ENCODE measurements at regions not wholly inside any gene's neighbourhood (a gene's known extent, or its start where the extent isn't known, plus 50 kb on each side); places are given as distances from the start of the nearest gene placed in this dataset.

- DNase-seq: no peak
- H2BK15ac ChIP-seq (ENCODE audit: low read depth, poor library complexity, severe bottlenecking): no peak overlapping the region
- H4K8ac ChIP-seq (ENCODE audit: low read length): no peak overlapping the region
- no CpG with 5 or more reads among the region's 1 CpG for WGBS
- H3K4me3 ChIP-seq (ENCODE audit: insufficient read depth in 1 of 2, low read depth in 1 of 2, low read length in 2 of 2): no peak overlapping the region
- H3K27ac ChIP-seq (ENCODE audit: low read length, poor library complexity, severe bottlenecking): no peak overlapping the region
- no peak overlapping the region for H3K14ac ChIP-seq (ENCODE audit: low read length in 2 of 2)
- H3K79me1 ChIP-seq (replicated peaks; ENCODE audit: low read length, poor library complexity, severe bottlenecking): no peaks in the 10 kb centered on the region
- H2AFZ ChIP-seq (ENCODE audit: low read depth, low read length): no peak overlapping the region
- no peak overlapping the region for H2BK120ac ChIP-seq (ENCODE audit: low read depth, low read length)
- H3K4me1 ChIP-seq (ENCODE audit: control insufficient read depth, insufficient read depth, low read depth, low read length): no peaks in the 10 kb centered on the region
- H2AK5ac ChIP-seq (ENCODE audit: low read length, severe bottlenecking): no peak overlapping the region
- H3K9me3 ChIP-seq (ENCODE audit: control insufficient read depth, low read length): no peaks in the 10 kb centered on the region
- H2BK5ac ChIP-seq (ENCODE audit: low read depth, low read length, poor library complexity, severe bottlenecking): no peak overlapping the region
- no peak overlapping the region for H4K91ac ChIP-seq (ENCODE audit: low read length)
- H3K36me3 ChIP-seq (ENCODE audit: control insufficient read depth in 1 of 2, insufficient read depth in 2 of 2, low read depth in 1 of 2, low read length in 2 of 2): no peaks in the 10 kb centered on the region
- no peak overlapping the region for H2BK12ac ChIP-seq (ENCODE audit: low read length in 2 of 2)
- no peak overlapping the region for H3K23ac ChIP-seq (ENCODE audit: low read length in 2 of 2)
- no peak overlapping the region for H3K4ac ChIP-seq (ENCODE audit: low read depth in 1 of 2, low read length in 2 of 2)
- H3K18ac ChIP-seq (ENCODE audit: low read depth in 1 of 2, low read length in 2 of 2): no peak overlapping the region
- H3K4me2 ChIP-seq (ENCODE audit: low read length, poor library complexity, severe bottlenecking): no peak overlapping the region
- no peak overlapping the region for H3K9ac ChIP-seq (ENCODE audit: low read length)
- no peaks in the 10 kb centered on the region for H3K27me3 ChIP-seq (ENCODE audit: control insufficient read depth in 1 of 2, insufficient read depth in 1 of 2, low read length in 2 of 2)
Measured at GRCh38 chr18:70558371-70558770, 269.5 kb downstream of the SOCS6 start.

GRCh38 chr18:70554854-70555445 is 266.1 kb downstream of the SOCS6 start:
- H3K18ac ChIP-seq (ENCODE audit: low read depth in 1 of 2, low read length in 2 of 2): no peak overlapping the region
- H2BK120ac ChIP-seq (ENCODE audit: low read depth, low read length): no peak overlapping the region
- no peak overlapping the region for H2BK5ac ChIP-seq (ENCODE audit: low read depth, low read length, poor library complexity, severe bottlenecking)
- no peak overlapping the region for H2AFZ ChIP-seq (ENCODE audit: low read depth, low read length)
- no peak for DNase-seq
- no peaks in the 10 kb centered on the region for H3K4me1 ChIP-seq (ENCODE audit: control insufficient read depth, insufficient read depth, low read depth, low read length)
- H3K4me2 ChIP-seq (ENCODE audit: low read length, poor library complexity, severe bottlenecking): no peak overlapping the region
- no peak overlapping the region for H3K27ac ChIP-seq (ENCODE audit: low read length, poor library complexity, severe bottlenecking)
- 52% methylated on average over 2 of the region's 2 CpGs for WGBS
- no peaks in the 10 kb centered on the region for H3K79me1 ChIP-seq (replicated peaks; ENCODE audit: low read length, poor library complexity, severe bottlenecking)
- no peak overlapping the region for H4K91ac ChIP-seq (ENCODE audit: low read length)
- no peak overlapping the region for H2BK12ac ChIP-seq (ENCODE audit: low read length in 2 of 2)
- H3K14ac ChIP-seq (ENCODE audit: low read length in 2 of 2): no peak overlapping the region
- H3K4me3 ChIP-seq (ENCODE audit: insufficient read depth in 1 of 2, low read depth in 1 of 2, low read length in 2 of 2): no peak overlapping the region
- no peak overlapping the region for H4K8ac ChIP-seq (ENCODE audit: low read length)
- no peak overlapping the region for H3K23ac ChIP-seq (ENCODE audit: low read length in 2 of 2)
- H3K4ac ChIP-seq (ENCODE audit: low read depth in 1 of 2, low read length in 2 of 2): no peak overlapping the region
- no peak overlapping the region for H3K9ac ChIP-seq (ENCODE audit: low read length)
- no peaks in the 10 kb centered on the region for H3K27me3 ChIP-seq (ENCODE audit: control insufficient read depth in 1 of 2, insufficient read depth in 1 of 2, low read length in 2 of 2)
- no peaks in the 10 kb centered on the region for H3K9me3 ChIP-seq (ENCODE audit: control insufficient read depth, low read length)
- no peak overlapping the region for H2AK5ac ChIP-seq (ENCODE audit: low read length, severe bottlenecking)
- H2BK15ac ChIP-seq (ENCODE audit: low read depth, poor library complexity, severe bottlenecking): no peak overlapping the region
- H3K36me3 ChIP-seq (ENCODE audit: control insufficient read depth in 1 of 2, insufficient read depth in 2 of 2, low read depth in 1 of 2, low read length in 2 of 2): no peaks in the 10 kb centered on the region

GRCh38 chr18:70553936-70554260 is 265.1 kb downstream of the SOCS6 start:
- Histone ChIP-seq H3K27ac (ENCODE audit: low read length, poor library complexity, severe bottlenecking) (no peak overlapping the region), H3K18ac (ENCODE audit: low read depth in 1 of 2, low read length in 2 of 2) (no peak overlapping the region), H3K23ac (ENCODE audit: low read length in 2 of 2) (no peak overlapping the region), H2BK15ac (ENCODE audit: low read depth, poor library complexity, severe bottlenecking) (no peak overlapping the region), H2BK120ac (ENCODE audit: low read depth, low read length) (no peak overlapping the region), H3K79me1 (replicated peaks; ENCODE audit: low read length, poor library complexity, severe bottlenecking) (no peaks in the 10 kb centered on the region), H2AK5ac (ENCODE audit: low read length, severe bottlenecking) (no peak overlapping the region), H3K36me3 (ENCODE audit: control insufficient read depth in 1 of 2, insufficient read depth in 2 of 2, low read depth in 1 of 2, low read length in 2 of 2) (no peaks in the 10 kb centered on the region), H3K4me1 (ENCODE audit: control insufficient read depth, insufficient read depth, low read depth, low read length) (no peaks in the 10 kb centered on the region), H2BK5ac (ENCODE audit: low read depth, low read length, poor library complexity, severe bottlenecking) (no peak overlapping the region), H3K4ac (ENCODE audit: low read depth in 1 of 2, low read length in 2 of 2) (no peak overlapping the region), H3K9me3 (ENCODE audit: control insufficient read depth, low read length) (peaks cover 3% of the 10 kb centered on the region), H3K9ac (ENCODE audit: low read length) (no peak overlapping the region), H2AFZ (ENCODE audit: low read depth, low read length) (no peak overlapping the region), H4K91ac (ENCODE audit: low read length) (no peak overlapping the region), H3K4me2 (ENCODE audit: low read length, poor library complexity, severe bottlenecking) (no peak overlapping the region), H2BK12ac (ENCODE audit: low read length in 2 of 2) (no peak overlapping the region), H3K4me3 (ENCODE audit: insufficient read depth in 1 of 2, low read depth in 1 of 2, low read length in 2 of 2) (no peak overlapping the region), H3K14ac (ENCODE audit: low read length in 2 of 2) (no peak overlapping the region), H4K8ac (ENCODE audit: low read length) (no peak overlapping the region), H3K27me3 (ENCODE audit: control insufficient read depth in 1 of 2, insufficient read depth in 1 of 2, low read length in 2 of 2) (no peaks in the 10 kb centered on the region)
- WGBS: 43% methylated on average over 3 of the region's 3 CpGs
- DNase-seq: no peak

- no peak overlapping the region for H2BK5ac ChIP-seq (ENCODE audit: low read depth, low read length, poor library complexity, severe bottlenecking)
- no peaks in the 10 kb centered on the region for H3K36me3 ChIP-seq (ENCODE audit: control insufficient read depth in 1 of 2, insufficient read depth in 2 of 2, low read depth in 1 of 2, low read length in 2 of 2)
- no peak overlapping the region for H2BK12ac ChIP-seq (ENCODE audit: low read length in 2 of 2)
- no peak overlapping the region for H4K8ac ChIP-seq (ENCODE audit: low read length)
- WGBS: 92% methylated on average over 7 of the region's 10 CpGs
- no peak overlapping the region for H3K4me3 ChIP-seq (ENCODE audit: insufficient read depth in 1 of 2, low read depth in 1 of 2, low read length in 2 of 2)
- H3K79me1 ChIP-seq (replicated peaks; ENCODE audit: low read length, poor library complexity, severe bottlenecking): no peaks in the 10 kb centered on the region
- no peak overlapping the region for H3K9ac ChIP-seq (ENCODE audit: low read length)
- no peak overlapping the region for H3K4ac ChIP-seq (ENCODE audit: low read depth in 1 of 2, low read length in 2 of 2)
- peaks cover 3% of the 10 kb centered on the region for H3K9me3 ChIP-seq (ENCODE audit: control insufficient read depth, low read length)
- no peak overlapping the region for H3K23ac ChIP-seq (ENCODE audit: low read length in 2 of 2)
- H2BK120ac ChIP-seq (ENCODE audit: low read depth, low read length): no peak overlapping the region
- H2BK15ac ChIP-seq (ENCODE audit: low read depth, poor library complexity, severe bottlenecking): no peak overlapping the region
- H3K4me1 ChIP-seq (ENCODE audit: control insufficient read depth, insufficient read depth, low read depth, low read length): no peaks in the 10 kb centered on the region
- H3K18ac ChIP-seq (ENCODE audit: low read depth in 1 of 2, low read length in 2 of 2): no peak overlapping the region
- H4K91ac ChIP-seq (ENCODE audit: low read length): no peak overlapping the region
- no peaks in the 10 kb centered on the region for H3K27me3 ChIP-seq (ENCODE audit: control insufficient read depth in 1 of 2, insufficient read depth in 1 of 2, low read length in 2 of 2)
- H3K14ac ChIP-seq (ENCODE audit: low read length in 2 of 2): no peak overlapping the region
- no peak for DNase-seq
- no peak overlapping the region for H2AFZ ChIP-seq (ENCODE audit: low read depth, low read length)
- H3K27ac ChIP-seq (ENCODE audit: low read length, poor library complexity, severe bottlenecking): no peak overlapping the region
- H3K4me2 ChIP-seq (ENCODE audit: low read length, poor library complexity, severe bottlenecking): no peak overlapping the region
- no peak overlapping the region for H2AK5ac ChIP-seq (ENCODE audit: low read length, severe bottlenecking)
Measured at GRCh38 chr18:70553245-70553935, 264.5 kb downstream of the SOCS6 start.

Measured in mesenchymal stem cell (in vitro differentiated cells and primary cell).